RWPE1 (cell line): ENCODE measurements at regions not wholly inside any gene's neighbourhood (a gene's known extent, or its start where the extent isn't known, plus 50 kb on each side); places are given as distances from the start of the nearest gene placed in this dataset.

Experiments
- CTCF ChIA-PET: fragments of 350-600 bp; sonication (Branson Sonifier 250); formaldehyde crosslinking; extraction: SDS; loops from one replicate; lab custom pipeline; 2021; lab: Yijun Ruan, JAX
- POLR2A ChIA-PET: fragments of 400-600 bp; formaldehyde crosslinking; extraction: SDS; loops from one replicate; lab custom pipeline; 2020; ENCODE audit warnings: antibody characterized with exemption; ENCODE audit not compliant: low non-redundant PET; lab: Yijun Ruan, JAX
- DNase-seq: peaks from one replicate; pipeline ENCODE4 v3.0.0; 2012; ENCODE audit warnings: low spot score
- H3K27ac ChIP-seq: fragments of 450-650 bp; 2 replicates; pipeline ENCODE4 v1.5.1; 2017
- CTCF ChIP-seq: fragments of 450-650 bp; conservative IDR thresholded peaks from 2 replicates; pipeline ENCODE4 v1.5.1; 2017; ENCODE audit warnings: low read depth, mild to moderate bottlenecking

GRCh38 chr17:56739776-56740175 is 93.9 kb downstream of the C17orf67 start:
- no peak for DNase-seq
- CTCF ChIA-PET, result interaction anchor here (1.2 kb wide), 1 partner anchor 40 kb away, joined by 3 read pairs; no protein-coding TSS in a partner anchor
- H3K27ac ChIP-seq, result no peak overlapping the region
- TF ChIP-seq CTCF, result no peak
- POLR2A ChIA-PET, result no interaction called here

GRCh38 chr17:56740481-56740880 is 93.2 kb downstream of the C17orf67 start:
- no peak for DNase-seq
- TF ChIP-seq CTCF, result no peak
- H3K27ac ChIP-seq, result no peak overlapping the region
- ChIA-PET CTCF (interaction anchor here (1.2 kb wide), 1 partner anchor 40 kb away, joined by 3 read pairs; no protein-coding TSS in a partner anchor), POLR2A (no interaction called here)
